ENCODE measurements at regions not wholly inside any gene's neighbourhood (a gene's known extent, or its start where the extent isn't known, plus 50 kb on each side); places are given as distances from the start of the nearest gene placed in this dataset.

- H3K79me2 ChIP-seq (replicated peaks; ENCODE audit: insufficient read depth, low read length): no peaks in the 10 kb centered on the region
- H4K20me1 ChIP-seq (ENCODE audit: insufficient read depth): no peaks in the 10 kb centered on the region
- H3K9me3 ChIP-seq (ENCODE audit: low read length): no peaks in the 10 kb centered on the region
- no peak overlapping the region for H3K4me2 ChIP-seq (ENCODE audit: low read length)
- H3K27me3 ChIP-seq (ENCODE audit: insufficient read depth, low read depth, low read length): no peaks in the 10 kb centered on the region
- no peak overlapping the region for H3K9ac ChIP-seq (ENCODE audit: low read length)
- TF ChIP-seq RAD21 (conservative IDR thresholded peaks at IDR 0.05) (no peak), SMC3 (conservative IDR thresholded peaks at IDR 0.05; ENCODE audit: poor library complexity) (no peak), POLR2AphosphoS5 (IDR thresholded peaks at IDR 0.05) (no peak), CTCF (IDR thresholded peaks at IDR 0.05; ENCODE audit: poor library complexity, severe bottlenecking) (no peak), TAF1 (IDR thresholded peaks at IDR 0.05; ENCODE audit: low read depth) (no peak), MXI1 (conservative IDR thresholded peaks at IDR 0.05; ENCODE audit: poor library complexity, severe bottlenecking) (no peak), EZH2 (IDR thresholded peaks at IDR 0.05; ENCODE audit: borderline replicate concordance, insufficient read depth, low read length, poor library complexity, severe bottlenecking) (no peak), EP300 (conservative IDR thresholded peaks at IDR 0.05; ENCODE audit: poor library complexity, severe bottlenecking) (no peak), REST (IDR thresholded peaks at IDR 0.05; ENCODE audit: borderline replicate concordance) (no peak)
- H2AFZ ChIP-seq (ENCODE audit: low read depth, low read length): no peak overlapping the region
- H3F3A ChIP-seq (ENCODE audit: insufficient read depth, low read length, poor library complexity, severe bottlenecking): no peaks in the 10 kb centered on the region
- no peak overlapping the region for H3K4me3 ChIP-seq (ENCODE audit: low read length)
- H3K27ac ChIP-seq (ENCODE audit: low read length): no peak overlapping the region
- no peaks in the 10 kb centered on the region for H3K9me2 ChIP-seq (ENCODE audit: insufficient read depth, low read length)
- no peaks in the 10 kb centered on the region for H3K36me3 ChIP-seq (ENCODE audit: insufficient read depth, low read length)
Observed at GRCh38 chr9:113659039-113659438, 195.5 kb downstream of the RGS3 start.

- no peaks in the 10 kb centered on the region for H3K79me2 ChIP-seq (replicated peaks; ENCODE audit: insufficient read depth, low read length)
- no peak overlapping the region for H2AFZ ChIP-seq (ENCODE audit: low read depth, low read length)
- H3K4me2 ChIP-seq (ENCODE audit: low read length): no peak overlapping the region
- no peaks in the 10 kb centered on the region for H3F3A ChIP-seq (ENCODE audit: insufficient read depth, low read length, poor library complexity, severe bottlenecking)
- H3K4me3 ChIP-seq (ENCODE audit: low read length): no peak overlapping the region
- no peaks in the 10 kb centered on the region for H3K9me2 ChIP-seq (ENCODE audit: insufficient read depth, low read length)
- H3K9ac ChIP-seq (ENCODE audit: low read length): no peak overlapping the region
- H3K27ac ChIP-seq (ENCODE audit: low read length): no peak overlapping the region
- H4K20me1 ChIP-seq (ENCODE audit: insufficient read depth): no peaks in the 10 kb centered on the region
- TF ChIP-seq REST (IDR thresholded peaks at IDR 0.05; ENCODE audit: borderline replicate concordance) (no peak), EP300 (conservative IDR thresholded peaks at IDR 0.05; ENCODE audit: poor library complexity, severe bottlenecking) (no peak), EZH2 (IDR thresholded peaks at IDR 0.05; ENCODE audit: borderline replicate concordance, insufficient read depth, low read length, poor library complexity, severe bottlenecking) (no peak), RAD21 (conservative IDR thresholded peaks at IDR 0.05) (no peak), POLR2AphosphoS5 (IDR thresholded peaks at IDR 0.05) (no peak), TAF1 (IDR thresholded peaks at IDR 0.05; ENCODE audit: low read depth) (no peak), CTCF (IDR thresholded peaks at IDR 0.05; ENCODE audit: poor library complexity, severe bottlenecking) (no peak), MXI1 (conservative IDR thresholded peaks at IDR 0.05; ENCODE audit: poor library complexity, severe bottlenecking) (no peak), SMC3 (conservative IDR thresholded peaks at IDR 0.05; ENCODE audit: poor library complexity) (no peak)
- H3K9me3 ChIP-seq (ENCODE audit: low read length): no peaks in the 10 kb centered on the region
- no peaks in the 10 kb centered on the region for H3K36me3 ChIP-seq (ENCODE audit: insufficient read depth, low read length)
- H3K27me3 ChIP-seq (ENCODE audit: insufficient read depth, low read depth, low read length): no peaks in the 10 kb centered on the region
Observed at GRCh38 chr9:113659740-113660139, 196.2 kb downstream of the RGS3 start.

All from neural cell (in vitro differentiated cells).